ENCODE measurements at regions not wholly inside any gene's neighbourhood (a gene's known extent, or its start where the extent isn't known, plus 50 kb on each side); places are given as distances from the start of the nearest gene placed in this dataset.

- H3K79me2 ChIP-seq (ENCODE audit: control insufficient read depth in 1 of 2, insufficient read depth in 2 of 2, low read length in 2 of 2): no peaks in the 10 kb centered on the region
- H4K20me1 ChIP-seq (replicated peaks in 1 of 2; ENCODE audit: control insufficient read depth in 1 of 2, insufficient read depth in 2 of 2, low read length in 2 of 2): no peaks in the 10 kb centered on the region
- H2BK20ac ChIP-seq (ENCODE audit: low read length): no peak overlapping the region
- no peak overlapping the region for H3K14ac ChIP-seq (ENCODE audit: insufficient read length)
- H2AK5ac ChIP-seq (ENCODE audit: low read depth, low read length): no peak overlapping the region
- H3K23ac ChIP-seq (ENCODE audit: insufficient read length): no peak overlapping the region
- H3K9me3 ChIP-seq (ENCODE audit: insufficient read depth in 2 of 2, low read depth in 1 of 2, low read length in 1 of 2): no peaks in the 10 kb centered on the region
- no peaks in the 10 kb centered on the region for H3K27me3 ChIP-seq (replicated peaks in 1 of 4; ENCODE audit: control insufficient read depth in 3 of 4, extremely low read depth in 1 of 4, insufficient read depth in 3 of 4, low read length in 3 of 4)
- FAIRE-seq (no peak), DNase-seq (ENCODE audit: low read depth in 1 of 2, low spot score in 2 of 2) (no peak)
- H3K4me3 ChIP-seq (ENCODE audit: extremely low read depth in 1 of 4, insufficient read depth in 2 of 4, low read depth in 3 of 4, low read length in 4 of 4): no peak overlapping the region
- POLR2A ChIA-PET (ENCODE audit: partially characterized antibody): no interaction called here
- CTCF ChIA-PET (ENCODE audit: partially characterized antibody): no interaction called here
- no peak overlapping the region for H3K4me2 ChIP-seq (ENCODE audit: insufficient read depth in 1 of 2, low read depth in 2 of 2, low read length in 2 of 2)
- no peak overlapping the region for H3K9ac ChIP-seq (replicated peaks in 1 of 4; ENCODE audit: extremely low read depth in 1 of 4, low read depth in 3 of 4, low read length in 3 of 4)
- no peak overlapping the region for H4K5ac ChIP-seq (ENCODE audit: insufficient read length, low read depth, low read length)
- no peak overlapping the region for H2BK5ac ChIP-seq (ENCODE audit: low read depth, low read length)
- no peak overlapping the region for H3K18ac ChIP-seq (ENCODE audit: extremely low read depth, low read length)
- H4K8ac ChIP-seq (ENCODE audit: extremely low read depth, insufficient read depth, low read length): no peak overlapping the region
- H3K23me2 ChIP-seq (ENCODE audit: low read depth, low read length): no peaks in the 10 kb centered on the region
- H2BK120ac ChIP-seq (replicated peaks; ENCODE audit: low read depth, low read length): no peak overlapping the region
- H3K36me3 ChIP-seq (ENCODE audit: control insufficient read depth in 2 of 4, insufficient read depth in 4 of 4, low read length in 3 of 4): 0 out of 8 replicates have a peak, but pooled peaks cover 0 to 2% (median 0%) of the 10 kb centered on the region in 4 experiments
- no peak overlapping the region for H2AFZ ChIP-seq (ENCODE audit: low read length)
- H3K79me1 ChIP-seq (ENCODE audit: low read depth, low read length): no peaks in the 10 kb centered on the region
- no peaks in the 10 kb centered on the region for H3K4me1 ChIP-seq (replicated peaks in 1 of 4; ENCODE audit: control insufficient read depth in 3 of 4, insufficient read depth in 4 of 4, low read length in 3 of 4)
- no peak overlapping the region for H4K91ac ChIP-seq (replicated peaks; ENCODE audit: insufficient read length, low read length)
- H3K27ac ChIP-seq (ENCODE audit: low read depth, low read length): no peak overlapping the region
- no peak overlapping the region for H3K4ac ChIP-seq (replicated peaks; ENCODE audit: insufficient read length, low read depth, low read length)
- H3K56ac ChIP-seq (replicated peaks; ENCODE audit: insufficient read length, low read depth, low read length): no peak overlapping the region
- no peak overlapping the region for H2BK15ac ChIP-seq (ENCODE audit: low read length)
- TF ChIP-seq NANOG (IDR thresholded peaks at IDR 0.05; ENCODE audit: insufficient read depth, low read depth, low read length, poor library complexity, severe bottlenecking) (no peak), GABPA (IDR thresholded peaks at IDR 0.05; ENCODE audit: borderline replicate concordance, insufficient read depth, low read length) (no peak), YY1 (IDR thresholded peaks at IDR 0.05; ENCODE audit: low read depth, low read length) (no peak), SRF (IDR thresholded peaks at IDR 0.05; ENCODE audit: low read depth, low read length) (no peak), KDM1A (IDR thresholded peaks at IDR 0.05; ENCODE audit: borderline replicate concordance, low read length) (no peak)
- TF ChIP-seq, protein P1, sequence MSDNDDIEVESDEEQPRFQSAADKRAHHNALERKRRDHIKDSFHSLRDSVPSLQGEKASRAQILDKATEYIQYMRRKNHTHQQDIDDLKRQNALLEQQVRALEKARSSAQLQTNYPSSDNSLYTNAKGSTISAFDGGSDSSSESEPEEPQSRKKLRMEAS (IDR thresholded peaks at IDR 0.05): no peak
- TF ChIP-seq, protein P2, sequence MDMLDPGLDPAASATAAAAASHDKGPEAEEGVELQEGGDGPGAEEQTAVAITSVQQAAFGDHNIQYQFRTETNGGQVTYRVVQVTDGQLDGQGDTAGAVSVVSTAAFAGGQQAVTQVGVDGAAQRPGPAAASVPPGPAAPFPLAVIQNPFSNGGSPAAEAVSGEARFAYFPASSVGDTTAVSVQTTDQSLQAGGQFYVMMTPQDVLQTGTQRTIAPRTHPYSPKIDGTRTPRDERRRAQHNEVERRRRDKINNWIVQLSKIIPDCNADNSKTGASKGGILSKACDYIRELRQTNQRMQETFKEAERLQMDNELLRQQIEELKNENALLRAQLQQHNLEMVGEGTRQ (IDR thresholded peaks at IDR 0.05; ENCODE audit: low read length): no peak
- no peak overlapping the region for H2BK12ac ChIP-seq (ENCODE audit: low read depth, low read length)
Measured at GRCh38 chr17:15000661-15001060, 264.5 kb downstream of the PMP22 start.

Data from H1 (cell line).